ENCODE measurements at regions not wholly inside any gene's neighbourhood (a gene's known extent, or its start where the extent isn't known, plus 50 kb on each side); places are given as distances from the start of the nearest gene placed in this dataset.

DNA sequence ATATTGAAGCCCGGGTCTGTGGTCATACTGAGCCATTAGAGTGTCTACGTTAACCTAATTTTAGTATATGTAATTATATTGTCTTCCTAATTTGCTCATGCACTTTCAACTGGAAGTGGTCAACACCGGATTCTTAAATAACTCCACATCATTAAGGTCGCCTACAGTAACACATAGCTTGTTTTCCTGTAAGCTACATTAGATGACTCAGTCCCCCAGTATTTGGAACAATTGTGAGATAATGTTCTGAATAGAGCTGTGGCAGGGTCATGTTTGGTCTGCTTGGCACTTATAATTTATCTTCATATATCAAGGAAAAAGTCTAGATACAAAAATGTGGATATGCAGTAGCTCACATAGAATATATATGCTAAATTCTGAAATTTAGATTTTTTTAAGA, 486.2 kb downstream of the IGSF11 start:
- TF ChIP-seq, protein P1, sequence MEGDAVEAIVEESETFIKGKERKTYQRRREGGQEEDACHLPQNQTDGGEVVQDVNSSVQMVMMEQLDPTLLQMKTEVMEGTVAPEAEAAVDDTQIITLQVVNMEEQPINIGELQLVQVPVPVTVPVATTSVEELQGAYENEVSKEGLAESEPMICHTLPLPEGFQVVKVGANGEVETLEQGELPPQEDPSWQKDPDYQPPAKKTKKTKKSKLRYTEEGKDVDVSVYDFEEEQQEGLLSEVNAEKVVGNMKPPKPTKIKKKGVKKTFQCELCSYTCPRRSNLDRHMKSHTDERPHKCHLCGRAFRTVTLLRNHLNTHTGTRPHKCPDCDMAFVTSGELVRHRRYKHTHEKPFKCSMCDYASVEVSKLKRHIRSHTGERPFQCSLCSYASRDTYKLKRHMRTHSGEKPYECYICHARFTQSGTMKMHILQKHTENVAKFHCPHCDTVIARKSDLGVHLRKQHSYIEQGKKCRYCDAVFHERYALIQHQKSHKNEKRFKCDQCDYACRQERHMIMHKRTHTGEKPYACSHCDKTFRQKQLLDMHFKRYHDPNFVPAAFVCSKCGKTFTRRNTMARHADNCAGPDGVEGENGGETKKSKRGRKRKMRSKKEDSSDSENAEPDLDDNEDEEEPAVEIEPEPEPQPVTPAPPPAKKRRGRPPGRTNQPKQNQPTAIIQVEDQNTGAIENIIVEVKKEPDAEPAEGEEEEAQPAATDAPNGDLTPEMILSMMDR (IDR thresholded peaks at IDR 0.05), result no peak
- H3K27ac ChIP-seq, result no peak overlapping the region
- no peak for DNase-seq (ENCODE audit: low spot score)
- no peak overlapping the region for H3K4me3 ChIP-seq

DNA sequence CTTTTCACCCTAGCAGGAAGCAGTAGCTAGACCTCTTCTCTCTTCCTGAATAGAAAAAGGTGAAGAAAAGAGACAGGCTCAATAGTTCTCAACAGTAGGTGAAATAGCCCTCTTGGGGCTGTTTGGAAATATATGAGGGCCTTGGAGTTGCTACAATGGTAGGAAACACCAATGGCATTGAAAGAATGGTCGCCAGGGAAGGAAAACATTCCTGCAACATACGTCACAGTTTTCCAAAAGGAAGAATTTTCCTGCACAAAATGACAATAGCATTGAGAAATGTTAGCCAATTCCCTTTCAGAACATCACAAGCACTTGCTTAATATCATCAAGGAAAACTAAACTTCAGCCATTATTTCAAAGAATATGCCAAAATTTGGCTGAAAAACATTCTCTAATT, 484.5 kb downstream of the IGSF11 start:
- H3K27ac ChIP-seq, result no peak overlapping the region
- DNase-seq (ENCODE audit: low spot score), result no peak
- no peak overlapping the region for H3K4me3 ChIP-seq
- TF ChIP-seq, protein P1 (IDR thresholded peaks at IDR 0.05), result no peak

DNA sequence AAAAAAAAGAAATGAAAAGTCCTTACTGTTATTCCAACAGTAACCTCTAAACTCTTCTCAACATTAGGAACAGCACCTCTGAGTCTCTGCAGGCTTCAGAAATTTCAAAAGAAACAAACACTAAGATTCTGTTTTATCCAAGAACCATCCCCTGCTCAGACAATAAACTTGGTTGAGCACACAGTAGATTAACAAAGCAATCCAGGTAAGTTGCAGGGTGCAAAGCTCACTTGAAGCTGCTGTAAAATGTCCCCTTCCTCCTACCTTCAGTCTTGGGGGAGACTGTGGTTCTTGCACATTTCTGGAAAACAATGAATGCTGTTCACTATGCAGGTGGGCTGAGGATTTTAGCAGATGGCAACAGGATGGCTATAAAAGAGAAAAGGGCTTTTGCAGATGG, 484.1 kb downstream of the IGSF11 start:
- DNase-seq (ENCODE audit: low spot score), result no peak
- H3K4me3 ChIP-seq, result no peak overlapping the region
- H3K27ac ChIP-seq, result no peak overlapping the region
- TF ChIP-seq, protein P1 (IDR thresholded peaks at IDR 0.05), result no peak

DNA sequence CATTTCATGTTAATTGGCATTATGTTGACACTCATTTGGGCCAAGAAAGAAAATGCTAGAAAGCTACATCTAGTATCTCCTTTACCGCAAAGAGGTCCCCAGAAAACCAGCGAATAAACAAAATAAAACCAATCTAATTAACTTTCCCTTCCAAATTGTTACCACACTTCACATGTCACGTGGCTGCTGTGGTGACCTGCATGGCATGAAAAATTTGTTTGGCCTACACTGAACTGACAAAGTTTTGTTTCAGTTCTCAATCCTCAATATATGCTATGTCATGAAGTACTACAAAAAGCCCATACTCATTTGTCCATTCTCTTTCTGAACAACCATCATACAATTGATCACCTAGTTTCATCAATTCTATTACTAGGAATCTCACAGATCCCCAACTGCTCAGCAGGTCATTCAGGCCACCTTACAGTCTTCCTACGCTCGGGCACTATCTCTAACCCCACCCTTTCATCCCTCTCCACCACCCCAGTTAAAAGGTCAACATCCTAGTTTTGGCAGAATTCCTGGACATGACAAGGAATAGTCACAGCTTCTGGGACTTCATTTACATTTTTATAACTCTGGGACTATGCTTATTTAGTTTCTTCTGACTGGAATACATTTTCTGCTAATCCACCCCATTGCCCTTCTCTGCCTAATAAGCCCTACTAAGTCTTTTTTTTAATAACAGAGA, 480.4 kb downstream of the IGSF11 start:
- TF ChIP-seq, protein P1 (IDR thresholded peaks at IDR 0.05), result no peak

DNA sequence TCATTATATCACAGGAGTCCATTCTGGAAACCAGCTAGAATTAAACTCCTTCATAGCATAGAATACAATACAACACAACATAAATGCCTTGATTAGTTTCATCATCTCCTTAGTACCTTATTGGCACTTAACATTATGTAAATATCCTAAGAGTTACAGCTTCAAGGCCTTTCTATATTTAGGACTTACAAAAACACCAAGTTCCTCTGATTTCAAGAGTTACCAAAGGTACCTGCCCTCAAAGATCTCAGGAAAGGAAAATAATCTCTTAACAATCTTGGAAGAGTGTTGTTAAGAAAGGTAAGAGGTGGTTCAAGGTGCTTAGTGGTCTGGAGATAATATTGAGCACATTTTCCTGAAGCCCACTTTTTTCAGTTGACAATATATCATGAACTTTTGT, 477.7 kb downstream of the IGSF11 start:
- TF ChIP-seq, protein P1 (IDR thresholded peaks at IDR 0.05), result no peak
- no peak for DNase-seq (ENCODE audit: low spot score)
- no peak overlapping the region for H3K4me3 ChIP-seq
- no peak overlapping the region for H3K27ac ChIP-seq

More for the DNA sequence above, 480.4 kb downstream of the IGSF11 start:
- Histone ChIP-seq H3K4me3 (no peak overlapping the region), H3K27ac (no peak overlapping the region)
- DNase-seq (ENCODE audit: low spot score), result no peak

DNA sequence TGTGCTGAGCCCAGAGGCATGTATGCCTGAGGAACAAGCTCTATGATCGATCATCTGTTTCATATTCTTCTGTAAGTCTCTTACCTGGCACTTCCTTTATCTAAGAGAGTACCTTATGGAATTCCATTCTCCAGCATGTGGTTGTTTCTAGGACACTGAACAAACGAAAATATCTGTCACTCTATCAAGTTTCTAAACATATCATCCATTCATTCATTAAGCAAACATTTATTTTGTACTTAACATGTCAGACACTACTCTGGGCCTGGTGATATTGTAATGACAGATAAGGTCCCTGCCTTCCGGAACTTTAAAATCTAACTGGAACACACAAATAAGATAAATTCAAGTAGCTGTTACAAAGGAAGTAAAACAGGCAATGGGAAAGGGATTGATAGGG, 477.1 kb downstream of the IGSF11 start:
- no peak for DNase-seq (ENCODE audit: low spot score)
- Histone ChIP-seq H3K4me3 (no peak overlapping the region), H3K27ac (no peak overlapping the region)
- TF ChIP-seq, protein P1 (IDR thresholded peaks at IDR 0.05), result no peak

DNA sequence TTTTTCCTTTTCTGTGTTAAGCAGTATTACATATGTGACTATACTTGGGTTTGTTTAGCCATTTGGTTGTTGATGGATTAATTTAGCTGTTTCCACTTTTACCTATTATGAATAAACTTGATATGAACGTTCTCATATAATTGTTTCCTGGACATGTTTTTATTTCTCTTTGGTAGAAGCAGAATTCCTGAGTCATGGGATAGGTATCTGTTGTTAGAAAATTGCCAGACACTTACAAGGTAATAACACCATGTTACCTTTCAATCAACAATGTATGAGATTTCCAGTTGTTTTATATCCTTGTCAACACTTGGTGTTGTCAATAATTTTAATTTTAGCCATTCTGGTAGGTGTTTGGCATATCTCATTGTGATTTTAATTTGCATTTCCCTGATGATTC, 475.4 kb downstream of the IGSF11 start:
- DNase-seq (ENCODE audit: low spot score), result no peak
- TF ChIP-seq, protein P1 (IDR thresholded peaks at IDR 0.05), result no peak
- Histone ChIP-seq H3K4me3 (no peak overlapping the region), H3K27ac (no peak overlapping the region)

Measured in coronary artery (tissue), 2 donors.